Stromal cell of bone marrow (primary cell): ENCODE measurements at regions not wholly inside any gene's neighbourhood (a gene's known extent, or its start where the extent isn't known, plus 50 kb on each side); places are given as distances from the start of the nearest gene placed in this dataset.

Experiments
- DNase-seq: peaks from one replicate; pipeline ENCODE4 v3.0.0-alpha.2; 2012; ENCODE audit warnings: low read depth

GRCh38 chr5:2492476-2492875 is 259.0 kb downstream of the IRX2 start:
- DNase-seq = no peak

GRCh38 chr5:2491846-2492245 is 259.6 kb downstream of the IRX2 start:
- DNase-seq = no peak

- no peak for DNase-seq
These were observed 262.2 kb downstream of the IRX2 start for GRCh38 chr5:2489306-2489705.

GRCh38 chr5:2488593-2488992 is 262.9 kb downstream of the IRX2 start:
- no peak for DNase-seq

GRCh38 chr5:2487152-2487763 is 264.2 kb downstream of the IRX2 start:
- DNase-seq = no peak

GRCh38 chr5:2486373-2486772 is 265.1 kb downstream of the IRX2 start:
- no peak for DNase-seq

- no peak for DNase-seq
These were observed 268.7 kb downstream of the IRX2 start for GRCh38 chr5:2482778-2483177.

- DNase-seq = no peak
These were observed 270.6 kb downstream of the IRX2 start for GRCh38 chr5:2480871-2481270.

- DNase-seq = no peak
These were observed 275.6 kb downstream of the IRX2 start for GRCh38 chr5:2475902-2476301.

GRCh38 chr5:2472670-2473069 is 278.8 kb downstream of the IRX2 start:
- DNase-seq = no peak

- no peak for DNase-seq
These were observed 280.2 kb downstream of the IRX2 start for GRCh38 chr5:2471152-2471879.

GRCh38 chr5:2466966-2467365 is 284.5 kb downstream of the IRX2 start:
- no peak for DNase-seq

- no peak for DNase-seq
These were observed 286.1 kb downstream of the IRX2 start for GRCh38 chr5:2465383-2465782.

GRCh38 chr5:2464141-2464540 is 287.3 kb downstream of the IRX2 start:
- DNase-seq = no peak

- DNase-seq = no peak
These were observed 289.5 kb downstream of the IRX2 start for GRCh38 chr5:2461701-2462691.

- no peak for DNase-seq
These were observed 291.4 kb downstream of the IRX2 start for GRCh38 chr5:2460098-2460497.

- no peak for DNase-seq
These were observed 292.2 kb downstream of the IRX2 start for GRCh38 chr5:2459251-2459650.

- DNase-seq = no peak
These were observed 295.6 kb downstream of the IRX2 start for GRCh38 chr5:2455878-2456277.

GRCh38 chr5:2454876-2455275 is 296.6 kb downstream of the IRX2 start:
- DNase-seq = no peak

- DNase-seq = no peak
These were observed 297.7 kb downstream of the IRX2 start for GRCh38 chr5:2453781-2454180.

GRCh38 chr5:2451100-2451499 is 300.4 kb downstream of the IRX2 start:
- DNase-seq = no peak

- no peak for DNase-seq
These were observed 308.8 kb downstream of the IRX2 start for GRCh38 chr5:2442496-2443354.
